T-helper 1 cell treated with Interleukin-12 subunit alpha and Interleukin-12 subunit beta and Interleukin-4 antibody, amounts not matched to agents 30 ng/mL and 1 ng/mL, for 36 hours (primary cell): ENCODE measurements at regions not wholly inside any gene's neighbourhood (a gene's known extent, or its start where the extent isn't known, plus 50 kb on each side); places are given as distances from the start of the nearest gene placed in this dataset.

Experiments
- intact Hi-C: fragments of 100-400 bp; cut with micrococcal nuclease; formaldehyde crosslinking; loops from one replicate; pipeline ENCODE4 v1.15.1; 2024

- intact Hi-C loops, result no loop called here
These were observed 930.5 kb upstream of the MIR17HG start for GRCh38 chr13:90416938-90417337.

GRCh38 chr13:90420683-90421082 is 926.8 kb upstream of the MIR17HG start:
- intact Hi-C loops, result no loop called here

- intact Hi-C loops, result no loop called here
These were observed 919.9 kb upstream of the MIR17HG start for GRCh38 chr13:90427322-90428272.

GRCh38 chr13:90428522-90429210 is 918.8 kb upstream of the MIR17HG start:
- intact Hi-C loops, result no loop called here

GRCh38 chr13:90430127-90430526 is 917.4 kb upstream of the MIR17HG start:
- intact Hi-C loops, result no loop called here

GRCh38 chr13:90436697-90437096 is 910.8 kb upstream of the MIR17HG start:
- intact Hi-C loops, result no loop called here

DNA sequence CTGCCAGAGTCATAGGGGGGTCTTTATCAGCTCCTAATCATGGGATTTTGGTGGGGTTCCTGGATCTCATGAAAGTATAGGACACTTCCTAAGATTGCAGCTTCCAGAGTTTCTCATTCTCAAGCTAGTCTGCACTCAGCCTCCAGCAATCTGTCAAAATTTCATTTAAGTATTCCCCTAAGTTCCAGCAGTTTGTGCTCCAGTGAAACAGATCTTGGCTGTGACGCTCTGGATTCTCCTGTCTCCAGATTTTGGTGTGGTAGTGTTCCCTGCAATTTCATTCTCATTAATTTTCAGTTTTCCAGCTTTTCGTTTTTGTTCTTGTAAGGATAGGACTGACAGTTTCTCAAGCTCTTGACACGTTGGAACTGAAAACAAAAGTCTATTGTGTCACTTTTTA is 908.9 kb upstream of the MIR17HG start:
- intact Hi-C loops, result no loop called here

GRCh38 chr13:90443268-90443667 is 904.2 kb upstream of the MIR17HG start:
- intact Hi-C loops, result no loop called here

GRCh38 chr13:90444232-90444631 is 903.3 kb upstream of the MIR17HG start:
- intact Hi-C loops, result no loop called here

GRCh38 chr13:90445179-90445578 is 902.3 kb upstream of the MIR17HG start:
- intact Hi-C loops, result no loop called here

GRCh38 chr13:90447034-90447733 is 900.3 kb upstream of the MIR17HG start:
- intact Hi-C loops, result no loop called here

GRCh38 chr13:90447734-90448101 is 899.8 kb upstream of the MIR17HG start:
- intact Hi-C loops, result no loop called here

- intact Hi-C loops, result no loop called here
These were observed 898.9 kb upstream of the MIR17HG start for GRCh38 chr13:90448466-90449037.

DNA sequence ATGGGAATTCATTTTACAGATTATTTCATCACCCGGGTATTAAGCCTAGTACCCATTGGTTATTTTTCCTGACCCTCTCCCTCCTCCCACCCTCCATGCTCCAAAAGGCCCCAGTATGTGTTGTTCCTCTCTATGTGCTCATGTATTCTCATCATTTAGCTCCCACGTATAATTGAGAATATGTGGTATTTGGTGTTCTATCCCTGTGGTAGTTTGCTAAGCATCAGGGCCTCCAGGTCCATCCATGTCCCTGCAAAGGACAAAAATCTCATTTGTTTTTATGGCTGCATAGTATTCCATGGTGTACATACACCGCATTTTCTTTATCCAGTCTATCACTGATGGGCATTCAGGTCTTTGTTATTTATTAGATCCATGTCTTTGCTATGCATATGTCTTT is 894.1 kb upstream of the MIR17HG start:
- intact Hi-C loops, result no loop called here

GRCh38 chr13:90454002-90454636 is 893.4 kb upstream of the MIR17HG start:
- intact Hi-C loops, result no loop called here

DNA sequence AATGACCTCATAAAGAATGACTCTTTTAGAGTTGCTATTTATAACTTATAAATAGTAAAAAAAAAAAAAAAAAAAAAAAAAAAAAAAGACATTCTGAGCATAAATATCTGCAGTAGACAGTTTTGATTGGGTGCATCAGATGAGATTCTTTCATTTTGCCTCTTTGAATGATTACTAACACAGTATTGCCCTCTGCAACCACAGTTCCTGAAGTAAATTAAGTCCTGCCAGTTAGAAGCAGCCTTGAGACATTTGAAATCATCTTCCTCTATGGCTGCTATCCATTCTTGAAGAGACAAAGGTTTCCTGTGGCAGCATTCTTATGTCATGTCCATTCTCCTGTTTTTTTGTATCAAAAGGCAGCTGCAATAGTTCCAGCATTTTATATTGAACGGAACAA is 892.4 kb upstream of the MIR17HG start:
- intact Hi-C loops, result no loop called here

DNA sequence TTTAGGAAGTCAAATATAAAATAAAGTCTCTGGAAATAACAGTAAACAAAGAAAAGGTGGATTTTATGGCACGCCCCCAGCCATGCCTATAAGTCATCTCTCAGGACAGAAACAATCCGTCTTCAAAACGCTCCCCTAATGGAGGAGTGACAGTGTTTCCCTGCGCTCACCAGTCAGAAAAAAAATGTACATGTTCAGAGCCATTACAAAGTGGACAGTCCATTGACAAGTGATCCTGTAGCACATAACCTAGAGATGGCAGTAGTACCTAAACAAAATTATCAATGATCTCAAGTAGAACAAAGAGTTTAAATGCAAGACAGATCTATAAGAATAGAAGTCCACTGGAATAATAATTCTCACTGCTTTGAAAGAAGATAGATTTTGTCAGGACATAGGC is 891.7 kb upstream of the MIR17HG start:
- intact Hi-C loops, result no loop called here

- intact Hi-C loops, result no loop called here
These were observed 886.1 kb upstream of the MIR17HG start for GRCh38 chr13:90461398-90461797.

DNA sequence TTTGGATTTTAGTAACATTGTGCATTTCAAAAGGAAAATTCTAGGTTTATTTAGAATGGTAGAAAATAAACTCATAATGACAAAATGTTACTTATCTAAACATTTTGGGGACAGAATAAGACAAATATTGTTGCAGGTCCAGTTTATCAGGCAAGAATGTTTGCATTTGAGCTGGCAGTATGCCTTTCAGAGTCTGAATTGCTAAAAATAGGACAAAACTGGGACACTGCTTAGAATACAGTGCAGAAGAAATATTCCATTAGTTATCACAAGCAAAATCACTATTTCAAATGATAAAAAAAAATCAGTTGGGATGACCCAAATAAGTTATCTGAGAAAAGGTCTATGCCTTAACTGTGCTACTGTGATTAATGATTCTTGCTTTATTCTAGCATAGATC is 870.3 kb upstream of the MIR17HG start:
- intact Hi-C loops, result no loop called here

GRCh38 chr13:90483906-90484305 is 863.6 kb upstream of the MIR17HG start:
- intact Hi-C loops, result no loop called here

GRCh38 chr13:90485436-90485835 is 862.1 kb upstream of the MIR17HG start:
- intact Hi-C loops, result no loop called here
